ENCODE measurements at regions not wholly inside any gene's neighbourhood (a gene's known extent, or its start where the extent isn't known, plus 50 kb on each side); places are given as distances from the start of the nearest gene placed in this dataset.

DNA sequence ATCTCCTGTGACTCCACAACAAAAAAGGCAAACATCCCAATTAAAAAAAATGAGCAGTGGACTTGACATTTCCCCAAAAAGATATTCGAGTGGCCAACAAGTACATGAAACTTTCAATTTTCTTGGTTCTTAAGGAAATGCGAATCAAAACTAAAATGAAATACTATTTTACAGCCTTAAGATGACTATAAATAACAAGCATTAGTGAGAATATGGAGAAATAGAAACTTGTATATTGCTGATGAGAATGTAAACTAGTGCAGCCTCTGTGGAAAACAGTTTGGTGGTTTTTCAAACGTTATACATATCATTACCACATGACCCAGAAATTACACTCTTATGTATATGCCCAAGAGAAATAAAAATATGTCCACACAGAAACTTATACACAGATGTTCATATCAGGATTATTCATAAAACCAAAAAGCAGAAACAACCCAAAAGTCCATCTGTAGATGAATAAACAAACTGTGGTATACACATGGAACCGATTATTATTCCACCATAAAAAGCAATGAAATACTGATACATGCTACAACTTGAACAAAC is 153.2 kb upstream of the GPR149 start:
- H3K4me2 ChIP-seq (ENCODE audit: low read length), result no peak overlapping the region
- no peaks in the 10 kb centered on the region for H3K9me3 ChIP-seq (ENCODE audit: insufficient read depth, low read depth, low read length)
- H2BK120ac ChIP-seq (ENCODE audit: insufficient read depth, low read length, poor library complexity), result no peak overlapping the region
- no peak overlapping the region for H2BK12ac ChIP-seq (ENCODE audit: low read length)
- DNase-seq, result no peak
- no peak overlapping the region for H3K18ac ChIP-seq (ENCODE audit: low read length)
- WGBS (ENCODE audit: extremely low coverage, insufficient coverage, insufficient read length), result no CpG with 5 or more reads among the region's 4 CpGs
- no peak overlapping the region for H3K27ac ChIP-seq (ENCODE audit: low read depth, low read length)
- H4K91ac ChIP-seq (ENCODE audit: low read depth, low read length), result no peak overlapping the region
- H3K9ac ChIP-seq (ENCODE audit: low read length), result no peak overlapping the region
- no peak overlapping the region for H3K4ac ChIP-seq (ENCODE audit: low read depth, low read length)
- no peak overlapping the region for H4K12ac ChIP-seq (ENCODE audit: low read depth, low read length)
- H3K79me2 ChIP-seq (ENCODE audit: control insufficient read depth, insufficient read depth, low read length, poor library complexity), result no peaks in the 10 kb centered on the region
- H3K36me3 ChIP-seq (ENCODE audit: control insufficient read depth in 1 of 2, insufficient read depth in 2 of 2, low read length in 2 of 2), result no peaks in the 10 kb centered on the region
- H3K4me3 ChIP-seq (ENCODE audit: low read depth, low read length), result no peak overlapping the region
- H3K23ac ChIP-seq (ENCODE audit: low read length), result no peak overlapping the region
- no peak overlapping the region for H2AK5ac ChIP-seq (ENCODE audit: low read length)
- no peak overlapping the region for H4K8ac ChIP-seq (ENCODE audit: low read depth, low read length)
- H3K27me3 ChIP-seq (ENCODE audit: insufficient read depth, low read length), result no peaks in the 10 kb centered on the region
- H3K14ac ChIP-seq (ENCODE audit: low read length), result no peak overlapping the region
- no peak overlapping the region for H2BK5ac ChIP-seq (ENCODE audit: low read depth, low read length, poor library complexity)
- no peaks in the 10 kb centered on the region for H3K4me1 ChIP-seq (ENCODE audit: control insufficient read depth in 1 of 2, insufficient read depth in 2 of 2, low read length in 2 of 2)
- no peak overlapping the region for H2AFZ ChIP-seq (ENCODE audit: insufficient read depth, low read length, poor library complexity)
- H3K79me1 ChIP-seq (ENCODE audit: low read length), result no peaks in the 10 kb centered on the region

DNA sequence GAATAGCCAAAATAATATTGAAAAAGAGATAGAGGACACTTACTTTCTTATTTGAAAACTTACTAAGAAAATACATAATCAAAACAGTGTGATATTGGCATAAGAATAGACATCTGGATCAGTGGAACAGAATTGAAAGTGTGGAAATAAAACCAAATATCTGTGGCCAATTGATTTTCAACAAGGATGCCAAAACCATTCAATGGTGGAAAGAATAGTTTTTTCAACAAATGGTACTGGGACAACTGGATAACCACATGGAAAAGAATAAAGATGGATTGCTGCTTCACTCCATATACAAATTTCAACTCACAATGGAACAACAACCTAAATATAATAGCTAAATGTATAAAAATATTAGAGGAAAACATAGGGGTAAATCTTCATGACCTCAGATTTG is 152.5 kb upstream of the GPR149 start:
- H2AK5ac ChIP-seq (ENCODE audit: low read length), result no peak overlapping the region
- H3K18ac ChIP-seq (ENCODE audit: low read length), result no peak overlapping the region
- no peaks in the 10 kb centered on the region for H3K27me3 ChIP-seq (ENCODE audit: insufficient read depth, low read length)
- no peak overlapping the region for H3K4ac ChIP-seq (ENCODE audit: low read depth, low read length)
- H3K79me2 ChIP-seq (ENCODE audit: control insufficient read depth, insufficient read depth, low read length, poor library complexity), result no peaks in the 10 kb centered on the region
- H4K8ac ChIP-seq (ENCODE audit: low read depth, low read length), result no peak overlapping the region
- H3K23ac ChIP-seq (ENCODE audit: low read length), result no peak overlapping the region
- DNase-seq, result no peak
- H3K4me1 ChIP-seq (ENCODE audit: control insufficient read depth in 1 of 2, insufficient read depth in 2 of 2, low read length in 2 of 2), result no peaks in the 10 kb centered on the region
- H2AFZ ChIP-seq (ENCODE audit: insufficient read depth, low read length, poor library complexity), result no peak overlapping the region
- no peak overlapping the region for H3K4me2 ChIP-seq (ENCODE audit: low read length)
- no peak overlapping the region for H2BK12ac ChIP-seq (ENCODE audit: low read length)
- H3K9me3 ChIP-seq (ENCODE audit: insufficient read depth, low read depth, low read length), result no peaks in the 10 kb centered on the region
- no peak overlapping the region for H3K4me3 ChIP-seq (ENCODE audit: low read depth, low read length)
- no peaks in the 10 kb centered on the region for H3K36me3 ChIP-seq (ENCODE audit: control insufficient read depth in 1 of 2, insufficient read depth in 2 of 2, low read length in 2 of 2)
- no peaks in the 10 kb centered on the region for H3K79me1 ChIP-seq (ENCODE audit: low read length)
- H2BK120ac ChIP-seq (ENCODE audit: insufficient read depth, low read length, poor library complexity), result no peak overlapping the region
- H4K12ac ChIP-seq (ENCODE audit: low read depth, low read length), result no peak overlapping the region
- no peak overlapping the region for H3K9ac ChIP-seq (ENCODE audit: low read length)
- H3K27ac ChIP-seq (ENCODE audit: low read depth, low read length), result no peak overlapping the region
- no peak overlapping the region for H3K14ac ChIP-seq (ENCODE audit: low read length)
- no peak overlapping the region for H2BK5ac ChIP-seq (ENCODE audit: low read depth, low read length, poor library complexity)
- H4K91ac ChIP-seq (ENCODE audit: low read depth, low read length), result no peak overlapping the region

DNA sequence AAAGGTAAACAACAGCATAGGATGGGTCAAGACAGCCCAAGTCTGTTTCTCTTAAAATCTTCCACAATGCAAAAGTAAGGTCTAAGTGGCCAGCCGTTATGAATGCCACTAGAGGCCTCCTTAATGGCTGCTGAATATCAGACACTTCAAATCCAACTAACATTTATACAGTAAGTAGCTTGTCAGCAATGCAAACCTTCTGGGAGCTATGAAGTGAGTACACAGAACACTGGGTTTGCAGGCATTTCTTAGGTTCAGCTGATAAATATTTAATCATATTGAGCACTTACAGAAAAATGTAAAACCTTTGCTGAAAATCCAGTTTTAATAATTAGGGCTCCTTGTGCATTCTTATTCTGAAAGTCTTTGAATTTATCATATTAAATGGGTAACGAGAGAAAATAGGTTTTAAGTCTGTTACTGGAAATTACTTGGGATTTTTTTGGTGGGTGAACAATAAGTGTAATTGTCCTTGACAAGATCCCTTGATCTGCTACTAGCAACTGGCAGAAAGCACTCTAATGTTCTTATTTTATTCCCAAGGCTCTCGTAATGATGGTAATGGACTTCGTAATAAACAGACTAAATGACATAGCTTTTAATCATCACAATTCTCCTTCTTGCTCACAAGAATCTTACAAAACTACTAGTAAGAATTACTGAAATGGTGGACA is 141.7 kb upstream of the GPR149 start:
- H2BK12ac ChIP-seq (ENCODE audit: low read length), result no peak overlapping the region
- no peak overlapping the region for H3K4me3 ChIP-seq (ENCODE audit: low read depth, low read length)
- no peaks in the 10 kb centered on the region for H3K27me3 ChIP-seq (ENCODE audit: insufficient read depth, low read length)
- H3K79me2 ChIP-seq (ENCODE audit: control insufficient read depth, insufficient read depth, low read length, poor library complexity), result no peaks in the 10 kb centered on the region
- no peak for DNase-seq
- H3K79me1 ChIP-seq (ENCODE audit: low read length), result no peaks in the 10 kb centered on the region
- H3K4ac ChIP-seq (ENCODE audit: low read depth, low read length), result no peak overlapping the region
- no peak overlapping the region for H3K18ac ChIP-seq (ENCODE audit: low read length)
- no peak overlapping the region for H4K91ac ChIP-seq (ENCODE audit: low read depth, low read length)
- no peak overlapping the region for H3K27ac ChIP-seq (ENCODE audit: low read depth, low read length)
- no peak overlapping the region for H2BK5ac ChIP-seq (ENCODE audit: low read depth, low read length, poor library complexity)
- no peaks in the 10 kb centered on the region for H3K36me3 ChIP-seq (ENCODE audit: control insufficient read depth in 1 of 2, insufficient read depth in 2 of 2, low read length in 2 of 2)
- H3K23ac ChIP-seq (ENCODE audit: low read length), result no peak overlapping the region
- no peaks in the 10 kb centered on the region for H3K4me1 ChIP-seq (ENCODE audit: control insufficient read depth in 1 of 2, insufficient read depth in 2 of 2, low read length in 2 of 2)
- no peak overlapping the region for H2AK5ac ChIP-seq (ENCODE audit: low read length)
- no peak overlapping the region for H3K9ac ChIP-seq (ENCODE audit: low read length)
- peaks cover 1% of the 10 kb centered on the region for H3K9me3 ChIP-seq (ENCODE audit: insufficient read depth, low read depth, low read length)
- H4K8ac ChIP-seq (ENCODE audit: low read depth, low read length), result no peak overlapping the region
- H2BK120ac ChIP-seq (ENCODE audit: insufficient read depth, low read length, poor library complexity), result no peak overlapping the region
- no peak overlapping the region for H4K12ac ChIP-seq (ENCODE audit: low read depth, low read length)
- WGBS (ENCODE audit: extremely low coverage, insufficient coverage, insufficient read length), result no CpG with 5 or more reads among the region's 4 CpGs
- no peak overlapping the region for H3K4me2 ChIP-seq (ENCODE audit: low read length)
- H2AFZ ChIP-seq (ENCODE audit: insufficient read depth, low read length, poor library complexity), result no peak overlapping the region
- H3K14ac ChIP-seq (ENCODE audit: low read length), result no peak overlapping the region

DNA sequence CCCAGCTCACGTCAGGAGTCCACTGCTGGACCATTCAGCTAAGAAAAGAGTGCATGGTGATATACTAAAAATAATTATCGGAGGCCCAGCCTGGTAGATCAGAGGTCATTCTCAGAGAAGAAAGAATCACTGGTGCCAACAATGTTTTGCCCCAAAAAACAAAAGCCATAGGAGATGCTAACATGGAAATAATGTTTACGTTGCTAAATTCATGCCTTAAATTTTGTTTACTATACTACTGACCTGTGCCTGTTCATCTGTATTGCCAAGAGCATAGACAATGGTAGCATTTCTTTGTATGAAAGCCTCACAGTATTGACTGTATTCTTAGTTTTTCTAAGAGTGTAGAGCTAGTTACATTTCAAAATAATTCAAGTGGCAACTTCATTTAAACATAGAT is 138.1 kb upstream of the GPR149 start:
- Histone ChIP-seq H3K4ac (ENCODE audit: low read depth, low read length) (no peak overlapping the region), H3K36me3 (ENCODE audit: control insufficient read depth in 1 of 2, insufficient read depth in 2 of 2, low read length in 2 of 2) (no peaks in the 10 kb centered on the region), H3K79me1 (ENCODE audit: low read length) (no peaks in the 10 kb centered on the region), H2BK5ac (ENCODE audit: low read depth, low read length, poor library complexity) (no peak overlapping the region), H2AK5ac (ENCODE audit: low read length) (no peak overlapping the region), H2AFZ (ENCODE audit: insufficient read depth, low read length, poor library complexity) (no peak overlapping the region), H3K4me1 (ENCODE audit: control insufficient read depth in 1 of 2, insufficient read depth in 2 of 2, low read length in 2 of 2) (no peaks in the 10 kb centered on the region), H3K9me3 (ENCODE audit: insufficient read depth, low read depth, low read length) (no peaks in the 10 kb centered on the region), H4K12ac (ENCODE audit: low read depth, low read length) (no peak overlapping the region), H3K14ac (ENCODE audit: low read length) (no peak overlapping the region), H3K27ac (ENCODE audit: low read depth, low read length) (no peak overlapping the region), H3K4me2 (ENCODE audit: low read length) (no peak overlapping the region), H3K18ac (ENCODE audit: low read length) (no peak overlapping the region), H3K23ac (ENCODE audit: low read length) (no peak overlapping the region), H4K91ac (ENCODE audit: low read depth, low read length) (no peak overlapping the region), H2BK120ac (ENCODE audit: insufficient read depth, low read length, poor library complexity) (no peak overlapping the region), H3K4me3 (ENCODE audit: low read depth, low read length) (no peak overlapping the region), H3K9ac (ENCODE audit: low read length) (no peak overlapping the region), H4K8ac (ENCODE audit: low read depth, low read length) (no peak overlapping the region), H3K79me2 (ENCODE audit: control insufficient read depth, insufficient read depth, low read length, poor library complexity) (no peaks in the 10 kb centered on the region), H3K27me3 (ENCODE audit: insufficient read depth, low read length) (no peaks in the 10 kb centered on the region), H2BK12ac (ENCODE audit: low read length) (no peak overlapping the region)
- no CpG with 5 or more reads among the region's 3 CpGs for WGBS (ENCODE audit: extremely low coverage, insufficient coverage, insufficient read length)
- DNase-seq, result no peak
